Hematopoietic multipotent progenitor cell treated with erythropoietin and hydrocortisone succinate and interleukin-3 and kit ligand, for 4 days (in vitro differentiated cells): ENCODE measurements at regions not wholly inside any gene's neighbourhood (a gene's known extent, or its start where the extent isn't known, plus 50 kb on each side); places are given as distances from the start of the nearest gene placed in this dataset.

Experiments
- DNase-seq: peaks from one replicate; pipeline ENCODE4 v3.0.0-alpha.2; 2015

- no peak for DNase-seq
Measured at GRCh38 chr1:238073991-238074390, 183.3 kb upstream of the ZP4 start.

- no peak for DNase-seq
Measured at GRCh38 chr1:238071061-238071460, 180.3 kb upstream of the ZP4 start.

- peak; percentile 18 for DNase-seq
Measured at GRCh38 chr1:238063454-238063853, 172.7 kb upstream of the ZP4 start.

GRCh38 chr1:238061967-238062613, 171.4 kb upstream of the ZP4 start:
- DNase-seq, result no peak

GRCh38 chr1:238060061-238060460, 169.3 kb upstream of the ZP4 start:
- peak; percentile 16 for DNase-seq

GRCh38 chr1:238052496-238053266, 162.0 kb upstream of the ZP4 start:
- DNase-seq, result no peak

GRCh38 chr1:238029126-238029525, 138.4 kb upstream of the ZP4 start:
- no peak for DNase-seq

GRCh38 chr1:238027366-238027765, 136.6 kb upstream of the ZP4 start:
- DNase-seq, result no peak

- no peak for DNase-seq
Measured at GRCh38 chr1:238023137-238023536, 132.4 kb upstream of the ZP4 start.

GRCh38 chr1:238018214-238018613, 127.5 kb upstream of the ZP4 start:
- no peak for DNase-seq

GRCh38 chr1:238006779-238007178, 116.1 kb upstream of the ZP4 start:
- DNase-seq, result peak; percentile 27

GRCh38 chr1:238005116-238005515, 114.4 kb upstream of the ZP4 start:
- DNase-seq, result no peak

GRCh38 chr1:238001818-238002217, 111.1 kb upstream of the ZP4 start:
- DNase-seq, result no peak

- no peak for DNase-seq
Measured at GRCh38 chr1:237999426-238000052, 108.8 kb upstream of the ZP4 start.

GRCh38 chr1:237998581-237998980, 107.9 kb upstream of the ZP4 start:
- no peak for DNase-seq

GRCh38 chr1:237983496-237983895, 92.8 kb upstream of the ZP4 start:
- no peak for DNase-seq

GRCh38 chr1:237981223-237981622, 90.5 kb upstream of the ZP4 start:
- DNase-seq, result no peak

GRCh38 chr1:237976331-237976730, 85.6 kb upstream of the ZP4 start:
- no peak for DNase-seq

- no peak for DNase-seq
Measured at GRCh38 chr1:237975903-237976302, 85.2 kb upstream of the ZP4 start.

- DNase-seq, result peak; percentile 10
Measured at GRCh38 chr1:237975376-237975775, 84.7 kb upstream of the ZP4 start.

GRCh38 chr1:237972186-237972585, 81.5 kb upstream of the ZP4 start:
- DNase-seq, result no peak

- DNase-seq, result no peak
Measured at GRCh38 chr1:237962985-237963384, 72.3 kb upstream of the ZP4 start.

- no peak for DNase-seq
Measured at GRCh38 chr1:237961754-237962153, 71.0 kb upstream of the ZP4 start.

GRCh38 chr1:237959838-237960237, 69.1 kb upstream of the ZP4 start:
- DNase-seq, result no peak
